GM19455 (cell line): ENCODE measurements at regions not wholly inside any gene's neighbourhood (a gene's known extent, or its start where the extent isn't known, plus 50 kb on each side); places are given as distances from the start of the nearest gene placed in this dataset.

ENCODE experiments used
- ATAC-seq: cut with Tn5 transposase; IDR thresholded peaks from one replicate; pipeline ENCODE4 v1.9.1; 2021; ENCODE audit not compliant: unreplicated experiment

DNA sequence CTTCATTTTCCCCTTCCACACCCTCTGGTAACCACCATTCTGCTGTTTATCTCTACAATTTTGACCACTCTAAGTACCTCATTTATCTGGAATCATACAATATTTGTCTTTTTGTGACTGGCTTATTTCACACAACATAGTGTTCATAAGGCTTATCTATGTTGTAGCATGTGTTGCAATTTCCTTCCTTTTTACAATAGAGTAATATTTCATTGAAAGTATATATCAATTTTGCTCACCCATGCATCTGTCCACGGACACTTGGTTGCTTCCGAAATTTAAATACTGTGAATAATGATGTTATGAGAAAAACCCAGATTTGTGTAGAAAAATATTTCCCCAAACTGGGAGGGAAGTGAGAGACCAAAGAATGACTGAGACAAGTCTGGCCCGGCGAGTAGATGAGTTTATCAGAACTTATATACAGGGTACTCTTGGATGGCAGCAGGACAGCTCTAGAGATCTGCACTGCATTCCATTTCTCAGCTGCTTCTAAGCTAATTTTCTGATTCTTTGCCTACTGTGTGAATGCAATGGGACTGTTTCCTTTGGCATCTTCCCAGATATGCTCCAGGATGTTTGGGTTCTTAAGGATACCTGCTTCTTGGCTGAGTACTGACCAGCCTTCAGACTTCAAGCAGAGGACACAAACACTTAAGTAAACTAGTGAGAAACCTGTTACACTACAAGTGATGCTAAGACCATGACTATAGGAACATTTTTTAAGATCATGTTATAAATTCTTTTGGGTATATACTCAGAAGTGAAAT is 834.0 kb upstream of the PCDH9 start:
- no peak for ATAC-seq

DNA sequence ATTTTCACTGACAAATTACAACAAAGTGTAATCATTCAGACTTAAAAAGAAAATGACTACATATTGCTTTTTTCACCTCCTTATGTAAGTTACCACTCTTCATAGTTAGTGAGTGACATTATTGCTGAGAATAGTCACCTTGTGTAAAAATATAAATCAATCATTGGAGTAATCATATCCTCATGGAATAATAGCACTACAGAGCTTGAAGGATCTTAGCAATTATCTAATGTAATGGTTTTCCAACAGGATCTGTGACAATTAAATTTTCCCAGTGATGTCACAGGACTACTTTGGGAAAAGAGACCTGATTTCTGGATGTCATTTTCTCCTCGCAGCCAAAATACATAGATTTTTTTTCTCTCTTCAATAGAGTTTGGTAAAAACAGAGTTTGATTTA is 833.0 kb upstream of the PCDH9 start:
- no peak for ATAC-seq

DNA sequence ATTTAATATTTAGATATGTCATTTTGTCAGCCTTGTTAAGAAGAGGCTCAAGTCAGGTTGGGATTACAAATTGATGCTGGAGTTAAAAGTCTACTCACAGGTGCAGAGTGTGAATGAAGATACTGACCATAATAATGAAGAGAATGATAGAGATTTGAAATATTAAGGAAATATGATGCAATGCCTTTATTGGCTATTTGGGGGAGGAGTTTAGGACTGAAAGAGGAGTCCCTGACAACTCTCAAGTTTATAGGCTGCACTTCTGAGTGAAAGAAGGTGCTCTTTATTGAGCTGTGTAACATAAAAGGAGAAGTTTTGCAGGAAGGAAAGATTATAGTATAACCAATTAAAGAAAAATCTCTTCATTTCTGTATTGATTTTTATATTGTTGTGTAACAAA is 827.7 kb upstream of the PCDH9 start:
- ATAC-seq = no peak

DNA sequence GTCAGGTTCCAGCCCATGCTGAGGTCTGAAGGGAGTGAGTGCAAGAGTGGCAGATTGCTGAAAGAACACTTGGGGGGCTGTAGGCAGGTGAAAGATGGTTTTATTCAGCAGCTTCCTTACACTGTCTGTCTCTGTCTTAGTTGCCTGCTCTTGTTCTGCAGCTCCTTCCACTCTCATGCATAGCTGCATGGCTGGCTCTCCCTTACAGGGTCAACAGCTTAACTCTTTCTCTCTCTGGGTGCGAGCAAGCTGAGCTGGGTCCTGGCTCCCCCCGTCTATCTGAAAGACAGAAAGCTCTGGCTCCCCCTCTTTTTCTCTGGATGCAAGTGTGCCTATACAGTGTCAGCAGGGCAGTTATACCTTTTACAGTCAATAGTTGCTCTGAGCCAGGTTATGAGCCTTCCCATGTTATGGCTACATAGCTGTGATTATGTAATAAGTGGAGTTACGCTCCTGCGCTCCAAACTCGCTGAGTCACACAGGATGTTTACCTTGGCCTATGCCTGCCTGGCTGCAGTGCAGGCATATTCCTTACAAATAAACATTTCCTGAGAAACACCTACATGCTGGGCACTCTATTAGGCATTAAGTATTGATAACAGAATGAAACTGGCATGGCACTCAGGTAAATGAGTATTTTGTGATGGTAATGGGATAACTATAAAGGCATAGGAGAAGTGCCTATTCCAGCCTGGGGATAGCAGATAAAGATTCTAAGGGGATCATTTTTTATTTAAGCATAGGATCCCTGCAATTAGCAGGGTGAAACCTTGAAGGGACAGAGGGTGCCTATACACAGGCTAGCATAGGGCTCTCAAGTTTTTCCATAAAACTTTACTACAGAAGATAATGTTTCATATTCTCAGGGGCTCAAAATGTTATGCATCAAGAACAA is 826.9 kb upstream of the PCDH9 start:
- no peak for ATAC-seq

DNA sequence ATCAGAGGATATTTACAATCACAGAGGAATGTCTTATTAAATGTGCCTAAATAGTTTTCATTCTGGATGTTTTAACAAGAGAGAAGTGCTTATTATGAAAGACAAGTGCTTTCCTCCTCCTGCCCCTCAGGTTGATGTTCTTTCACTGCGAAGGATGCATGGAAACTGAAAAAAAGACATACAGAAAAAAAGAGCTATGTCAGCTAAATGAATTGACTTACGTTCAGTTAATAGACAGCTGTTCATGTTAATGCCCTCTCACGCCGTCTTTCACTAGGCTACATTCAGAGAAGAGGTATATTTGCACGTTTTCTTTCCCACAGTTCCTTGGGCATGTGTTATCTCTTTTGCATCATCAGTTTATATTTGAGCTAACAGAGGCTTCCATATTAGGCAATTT is 821.8 kb upstream of the PCDH9 start:
- no peak for ATAC-seq

DNA sequence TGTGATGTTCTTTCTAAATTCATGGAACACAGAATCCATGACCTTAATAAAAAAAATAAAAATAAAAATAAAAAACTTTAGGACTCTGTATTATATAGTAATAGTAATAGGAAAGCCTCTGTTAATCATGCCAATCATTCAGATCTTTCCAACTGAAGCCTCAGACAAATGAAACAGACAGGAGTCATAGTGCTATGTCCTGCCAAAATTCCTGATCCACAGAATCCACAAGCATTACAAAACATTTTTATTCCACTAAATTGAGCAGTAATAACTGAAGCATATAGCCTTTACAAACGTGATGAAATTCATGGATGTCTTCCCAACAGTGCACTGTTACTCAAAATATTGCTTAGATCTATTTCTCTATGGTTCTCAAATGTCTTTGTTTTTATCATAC is 820.6 kb upstream of the PCDH9 start:
- ATAC-seq = no peak

DNA sequence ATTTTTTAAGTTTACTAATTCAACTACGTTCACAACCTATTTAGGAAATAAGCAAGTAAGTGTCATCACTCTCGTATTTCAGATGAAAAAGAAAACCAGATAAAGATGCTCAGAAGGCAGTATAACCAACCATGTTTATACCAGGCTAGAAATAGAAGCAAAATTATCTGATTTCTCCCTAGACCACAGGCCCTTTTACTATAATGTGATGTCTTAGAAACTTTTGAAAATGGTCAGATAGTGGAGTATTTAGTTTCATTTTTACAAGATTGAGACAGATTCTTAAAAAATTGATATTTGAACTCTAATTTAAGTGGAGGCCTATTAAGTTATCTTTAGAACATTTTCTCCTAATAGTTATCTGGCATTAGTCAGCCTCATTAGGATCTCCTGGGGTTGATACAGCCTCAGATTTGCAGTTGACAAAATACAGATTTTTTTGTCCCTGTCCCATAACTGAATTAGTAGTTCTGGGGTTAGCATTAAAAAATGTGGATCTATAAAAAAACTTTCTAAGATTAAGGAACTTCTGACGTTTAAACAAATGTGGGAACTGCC is 818.7 kb upstream of the PCDH9 start:
- ATAC-seq = no peak

DNA sequence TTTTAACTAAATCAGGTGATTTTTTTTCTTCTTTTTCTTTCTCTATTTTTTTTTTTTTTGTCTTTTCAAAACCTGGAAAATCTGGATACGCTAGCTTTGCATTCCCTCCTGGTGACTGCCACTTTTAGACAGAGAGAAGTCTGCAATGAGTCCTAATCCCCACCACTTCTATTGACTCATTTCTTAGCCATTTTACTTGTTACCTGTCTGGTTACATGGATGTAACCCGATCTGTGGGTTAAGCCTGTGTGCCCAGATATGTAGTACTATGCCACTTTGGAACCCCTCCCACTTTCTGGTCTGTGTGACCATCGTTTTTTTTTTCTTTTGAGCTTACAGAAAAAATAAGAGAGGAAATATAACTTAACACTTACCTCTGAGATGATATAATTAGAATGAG is 817.8 kb upstream of the PCDH9 start:
- ATAC-seq = no peak

DNA sequence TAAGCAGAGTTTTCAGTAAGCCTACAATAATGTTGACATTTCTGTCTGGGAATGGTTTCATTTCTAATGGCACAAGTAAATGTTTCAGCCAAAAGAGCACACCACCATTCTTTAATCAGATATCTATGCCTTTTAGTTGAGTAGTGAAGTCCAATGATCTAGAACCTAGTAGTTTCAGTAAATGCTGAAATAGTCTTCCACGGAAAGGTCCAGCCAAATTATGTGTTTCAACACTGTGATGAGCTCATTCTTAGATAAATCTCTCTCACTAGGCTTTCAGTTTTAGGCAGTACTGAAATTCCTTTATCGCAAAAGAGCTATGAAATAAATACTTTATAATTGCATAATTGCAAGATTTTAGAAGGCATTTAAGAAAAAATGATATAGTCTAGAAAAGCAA is 816.8 kb upstream of the PCDH9 start:
- ATAC-seq = no peak

DNA sequence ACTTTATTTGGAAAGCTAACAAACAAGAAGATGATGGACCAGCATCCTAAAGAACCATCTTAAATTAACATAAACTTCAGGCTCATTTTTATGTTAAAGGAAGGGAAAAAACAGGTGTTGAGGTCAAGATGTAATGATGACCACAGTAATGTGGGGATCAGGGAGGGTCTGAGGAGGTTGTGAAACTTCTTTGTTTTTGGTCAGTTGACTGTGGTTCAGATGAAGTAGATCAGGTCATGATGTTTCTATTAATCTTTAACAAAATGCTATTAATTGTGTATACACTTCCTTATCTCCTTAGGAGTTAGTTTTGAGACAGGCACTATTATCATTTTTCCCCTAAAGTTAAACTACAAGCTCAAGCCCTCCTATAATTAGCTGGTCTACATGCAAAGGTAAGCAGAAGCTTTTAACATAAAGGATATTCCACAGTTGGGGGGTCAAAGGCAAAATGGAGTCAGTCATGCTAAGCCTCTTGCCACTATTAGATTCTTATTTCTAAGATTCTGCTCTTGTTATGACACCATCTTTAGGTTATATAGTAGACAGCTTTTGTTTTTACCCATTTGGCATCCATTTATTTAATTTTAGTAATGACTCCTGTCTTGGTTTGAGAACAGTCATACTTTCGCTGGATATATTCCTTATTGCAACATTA is 800.1 kb upstream of the PCDH9 start:
- ATAC-seq = no peak

DNA sequence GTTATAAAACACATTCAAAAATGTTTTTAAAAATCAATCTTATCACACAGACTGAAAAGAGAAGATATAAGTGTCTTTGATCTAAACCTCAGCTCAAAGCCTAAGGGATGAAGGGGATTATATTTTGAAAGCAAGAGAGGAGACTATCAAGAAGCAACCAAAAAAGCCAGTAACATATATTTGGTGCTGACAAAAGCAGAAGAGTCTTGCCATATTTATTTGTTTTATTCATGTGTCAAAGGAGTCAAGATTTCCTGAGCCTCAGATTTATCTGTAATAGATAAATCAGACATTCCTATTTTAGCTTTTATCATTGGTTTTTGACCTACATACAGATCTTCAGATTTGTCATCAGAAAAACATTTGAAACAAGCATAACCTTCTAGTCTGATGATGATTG is 798.6 kb upstream of the PCDH9 start:
- ATAC-seq = no peak

DNA sequence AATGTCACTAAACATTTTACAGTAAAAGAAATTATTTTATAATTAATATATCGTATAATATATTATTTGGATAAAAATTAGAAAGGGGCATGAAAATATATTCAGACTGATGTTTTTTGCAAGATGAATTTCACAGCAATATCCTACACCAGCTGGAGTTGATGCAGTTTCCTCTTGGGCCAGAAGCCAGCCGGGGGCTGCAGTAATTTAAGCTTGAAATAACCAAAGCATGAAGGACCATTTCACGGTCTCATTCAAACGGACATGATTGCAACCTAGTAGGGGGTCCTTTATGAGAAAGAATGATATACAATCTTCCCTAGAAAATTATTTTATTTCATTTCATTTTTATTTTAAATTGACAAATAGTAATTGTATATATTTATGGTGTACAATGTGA is 797.2 kb upstream of the PCDH9 start:
- no peak for ATAC-seq

DNA sequence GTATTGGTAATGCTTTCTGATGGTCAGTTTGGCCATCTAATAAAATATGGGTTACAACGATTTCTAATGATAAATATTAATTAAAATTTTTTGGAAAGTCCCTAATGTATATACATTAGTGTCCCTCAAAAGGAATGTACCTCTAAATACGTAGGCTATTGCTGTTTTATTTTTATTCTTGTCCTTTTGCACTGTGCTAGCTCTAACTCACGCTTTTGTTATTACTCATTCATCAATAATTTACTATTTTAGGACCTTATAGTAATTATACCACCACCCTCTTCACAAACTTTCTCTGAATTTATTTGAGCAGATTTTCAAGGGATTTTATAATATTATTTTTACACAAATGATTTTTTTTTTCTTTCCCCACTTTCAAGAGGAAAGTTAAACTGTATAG is 795.9 kb upstream of the PCDH9 start:
- no peak for ATAC-seq

DNA sequence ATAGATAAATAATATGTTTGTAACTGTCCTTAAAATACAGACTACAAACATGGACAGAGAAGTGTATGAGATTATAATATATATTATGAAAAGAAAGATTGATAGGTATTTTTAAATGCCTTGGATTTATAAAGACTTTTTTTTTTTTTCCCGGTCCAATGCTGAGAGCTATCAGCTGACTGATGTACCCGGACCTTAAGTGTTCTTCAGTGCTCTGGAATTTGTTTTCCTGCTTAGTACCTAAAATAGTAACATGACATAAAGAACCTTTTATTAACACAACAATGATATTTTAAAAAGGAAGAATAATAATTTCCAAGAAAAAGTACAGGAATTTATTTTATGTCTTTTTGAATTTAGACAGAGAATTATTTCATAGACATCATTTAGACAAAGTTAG is 795.5 kb upstream of the PCDH9 start:
- ATAC-seq = no peak

DNA sequence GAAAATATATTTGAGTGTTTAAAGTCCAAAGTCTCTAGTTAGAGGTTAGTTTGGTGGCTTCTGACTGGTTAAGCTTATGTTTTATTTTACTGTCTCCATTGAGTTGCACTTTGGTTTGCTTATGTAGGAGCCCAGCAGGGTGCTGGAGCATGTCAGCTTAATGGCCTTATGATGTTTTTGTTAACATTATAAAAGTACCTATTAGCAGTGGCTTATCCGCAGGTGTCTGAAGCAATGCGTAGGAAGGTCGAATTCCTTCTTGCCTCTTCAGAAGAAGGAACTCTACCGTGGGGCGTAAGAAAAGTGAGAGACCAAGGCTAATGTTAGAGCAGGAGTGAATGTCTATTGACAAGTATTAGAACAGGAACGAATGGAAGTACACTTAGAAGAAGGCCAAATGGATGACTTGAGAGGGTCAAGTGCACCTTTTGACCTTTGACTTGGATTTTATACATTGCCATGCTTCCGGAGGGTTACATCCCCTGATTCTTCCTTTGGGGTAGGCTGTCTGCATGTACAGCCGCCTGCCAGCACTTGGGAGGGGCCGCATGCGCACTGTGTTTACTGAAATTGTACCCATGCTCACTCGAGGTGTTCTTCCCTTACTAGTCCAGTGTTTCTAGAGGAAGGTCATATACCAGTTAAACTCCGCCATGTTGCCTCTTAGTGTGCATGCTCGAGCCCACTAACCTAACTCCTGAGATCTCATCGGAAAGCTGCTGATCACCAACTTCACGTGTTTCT is 793.9 kb upstream of the PCDH9 start:
- ATAC-seq = no peak

DNA sequence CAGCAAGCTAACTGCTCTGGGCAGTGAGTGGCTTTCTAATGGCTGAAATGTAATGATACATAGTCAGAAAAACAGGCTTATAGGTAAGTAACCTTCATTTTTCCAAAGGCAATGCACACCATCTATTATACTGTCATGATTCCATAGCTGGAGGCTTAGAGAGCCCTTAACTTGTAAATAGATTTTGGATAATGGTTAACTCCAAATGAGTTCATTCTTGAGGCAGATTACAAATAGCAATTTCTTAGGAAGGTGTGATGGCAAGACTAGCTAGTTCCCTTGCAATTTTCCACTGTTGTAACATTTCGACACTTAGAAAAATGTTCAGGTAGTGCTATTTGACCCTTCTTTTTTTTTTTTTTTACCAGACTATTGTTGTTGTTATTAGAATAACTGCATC is 789.8 kb upstream of the PCDH9 start:
- ATAC-seq = no peak

DNA sequence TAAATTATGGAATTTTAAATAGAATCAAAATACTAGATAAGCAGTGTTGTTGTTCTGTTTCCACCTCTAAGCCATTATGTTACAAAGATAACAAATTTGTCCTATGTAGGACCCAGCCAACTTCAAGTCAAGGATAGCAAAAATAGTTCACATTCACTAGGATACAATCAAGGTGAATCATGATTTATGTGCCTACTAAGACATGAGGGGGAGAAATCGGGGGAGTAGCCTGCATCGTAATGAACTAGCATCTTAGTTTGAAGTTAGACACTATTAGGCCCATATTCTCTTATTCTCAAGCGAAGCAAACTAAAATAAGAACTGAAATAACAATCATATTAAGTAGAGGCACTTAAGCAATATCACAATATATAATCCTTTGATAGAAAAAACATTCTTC is 779.4 kb upstream of the PCDH9 start:
- ATAC-seq = no peak

DNA sequence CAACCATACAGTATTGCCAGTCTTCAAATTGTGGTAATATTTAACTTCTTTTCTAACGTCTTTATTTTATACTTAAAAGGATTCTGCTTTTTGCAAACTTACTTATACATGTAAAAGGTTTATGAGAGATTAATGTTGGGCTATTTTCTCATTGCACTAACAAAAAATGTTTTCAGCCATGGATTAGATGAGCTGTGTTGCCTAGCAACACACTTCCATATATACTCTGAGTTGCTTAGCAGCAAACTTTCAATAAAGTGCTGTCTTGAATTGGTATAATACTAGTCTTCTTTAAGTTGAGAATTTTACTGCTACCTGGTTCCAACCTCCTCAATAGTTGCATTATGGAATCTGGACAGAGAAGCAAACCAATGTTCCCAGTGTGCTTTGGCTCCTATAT is 777.4 kb upstream of the PCDH9 start:
- ATAC-seq = no peak

DNA sequence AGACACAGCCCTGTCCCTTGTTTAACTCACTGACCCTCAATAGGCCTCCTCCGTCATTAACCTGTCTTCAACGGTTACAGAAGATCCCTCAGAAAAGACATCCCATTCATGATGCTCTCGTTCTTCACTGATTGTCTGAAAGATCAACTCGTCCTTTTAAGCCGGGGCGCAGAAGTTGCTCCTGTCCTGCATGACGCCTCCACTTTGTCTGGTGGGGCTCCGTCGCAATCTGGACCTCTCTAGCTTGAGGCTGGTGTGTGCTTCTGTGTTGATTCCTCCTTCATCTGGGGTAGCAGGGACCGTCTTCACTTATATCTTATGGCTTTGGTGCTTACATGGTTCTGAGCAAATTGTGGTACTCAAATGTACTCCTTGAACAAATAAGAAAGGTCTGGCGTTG is 766.0 kb upstream of the PCDH9 start:
- no peak for ATAC-seq

DNA sequence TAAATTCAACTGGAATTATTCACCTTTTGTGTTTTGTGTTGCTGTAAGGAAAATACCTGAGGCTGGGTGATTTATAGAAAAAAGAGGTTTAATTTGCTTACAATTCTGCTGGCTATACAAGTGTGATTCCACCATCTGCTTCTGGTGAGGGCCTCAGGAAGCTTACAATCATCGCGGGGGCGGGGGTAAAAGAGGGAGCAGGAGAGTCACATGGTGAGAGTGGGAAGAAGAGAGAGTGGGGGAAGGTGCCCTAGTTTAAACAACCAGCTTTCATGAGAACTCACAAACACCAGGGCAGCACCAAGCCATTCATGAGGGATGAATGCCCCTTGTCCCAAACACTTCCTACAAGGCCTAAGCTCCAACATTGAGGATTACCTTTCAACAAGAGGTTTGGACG is 760.7 kb upstream of the PCDH9 start:
- no peak for ATAC-seq

DNA sequence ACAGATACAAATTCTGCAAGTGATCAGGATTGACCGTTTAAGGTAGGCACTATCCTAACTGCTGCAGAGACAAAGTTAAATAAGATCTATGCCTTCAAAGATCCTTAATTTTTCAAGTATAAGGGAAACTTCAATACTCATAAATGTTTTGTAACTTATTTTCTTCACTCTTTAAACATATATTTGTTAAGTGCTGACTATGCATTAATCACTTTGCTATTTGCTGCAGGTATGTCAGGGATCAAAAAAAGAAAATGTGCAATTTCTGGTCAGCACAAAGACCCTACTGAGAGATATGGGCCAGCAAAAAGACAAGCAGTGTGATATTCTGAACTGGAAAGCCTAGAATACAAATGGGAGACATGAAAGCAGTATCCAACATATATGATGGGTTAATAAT is 756.1 kb upstream of the PCDH9 start:
- ATAC-seq = no peak
